ENCODE measurements at regions not wholly inside any gene's neighbourhood (a gene's known extent, or its start where the extent isn't known, plus 50 kb on each side); places are given as distances from the start of the nearest gene placed in this dataset.

GRCh38 chr9:13377171-13377925, 97.9 kb upstream of the MPDZ start:
- TF ChIP-seq EZH2 (IDR thresholded peaks at IDR 0.05) (no peak), CTCF (IDR thresholded peaks at IDR 0.05) (no peak)
